CD8-positive, alpha-beta memory T cell (primary cell): ENCODE measurements at regions not wholly inside any gene's neighbourhood (a gene's known extent, or its start where the extent isn't known, plus 50 kb on each side); places are given as distances from the start of the nearest gene placed in this dataset.
"Not testable (repeated sequence)": the region's sequence is repeated elsewhere in the genome, so short reads cannot be mapped to it uniquely, and the experiment has no call there.

Experiments
- CTCF ChIA-PET: fragments of 350-600 bp; sonication (Branson Sonifier 250); formaldehyde crosslinking; loops from one replicate; lab custom pipeline; 2021; ENCODE audit warnings: antibody characterized with exemption; lab: Charles Lee
- POLR2A ChIA-PET: fragments of 350-600 bp; sonication (Branson Sonifier 250); formaldehyde crosslinking; loops from one replicate; lab custom pipeline; 2021; ENCODE audit warnings: antibody characterized with exemption; lab: Charles Lee
- DNase-seq, 5 donors: peaks; one replicate each; pipeline versions ENCODE4 v3.0.0 to v3.0.0-alpha.2; 2020 to 2022; ENCODE audit warnings: mixed read lengths in 1 of 5
- H3K27ac ChIP-seq: one replicate; pipeline ENCODE4 v1.7.0; 2013; ENCODE audit warnings: low read depth, mild to moderate bottlenecking, low read length, moderate library complexity
- H3K27me3 ChIP-seq: 2 replicates; pipeline ENCODE4 v1.7.0; 2013; ENCODE audit warnings: low read length, mild to moderate bottlenecking; ENCODE audit not compliant: insufficient read depth, poor library complexity, severe bottlenecking
- H3K36me3 ChIP-seq: 2 replicates; pipeline ENCODE4 v1.7.0; 2013; ENCODE audit warnings: mild to moderate bottlenecking, low read length, moderate library complexity; ENCODE audit not compliant: insufficient read depth
- H3K4me1 ChIP-seq: 2 replicates; pipeline ENCODE4 v1.7.0; 2013; ENCODE audit warnings: mild to moderate bottlenecking, low read length, moderate library complexity; ENCODE audit not compliant: insufficient read depth
- H3K4me3 ChIP-seq: 2 replicates; pipeline ENCODE4 v1.7.0; 2013; ENCODE audit warnings: mild to moderate bottlenecking, low read length
- H3K9me3 ChIP-seq: 2 replicates; pipeline ENCODE4 v1.7.0; 2013; ENCODE audit warnings: mild to moderate bottlenecking, low read length
- H3K27ac Mint-ChIP-seq, 8 donors: one replicate each; pipeline ENCODE4 v1.8.0; 2020 to 2021; ENCODE audit warnings: mixed read lengths in 8 of 8, mild to moderate bottlenecking in 6 of 8, inconsistent platforms in 3 of 8, moderate library complexity in 3 of 8
- H3K27me3 Mint-ChIP-seq, 2 donors: one replicate each; pipeline ENCODE4 v1.8.0; 2020 to 2021; ENCODE audit warnings: mixed read lengths in 2 of 2, mild to moderate bottlenecking in 1 of 2, moderate library complexity in 1 of 2
- H3K36me3 Mint-ChIP-seq, 3 donors: one replicate each; pipeline ENCODE4 v1.8.0; 2020 to 2021; ENCODE audit warnings: mixed read lengths in 3 of 3, inconsistent platforms in 1 of 3, mild to moderate bottlenecking in 1 of 3
- H3K4me1 Mint-ChIP-seq, 3 donors: one replicate each; pipeline ENCODE4 v1.8.0; 2020 to 2021; ENCODE audit warnings: mixed read lengths in 3 of 3, inconsistent platforms in 1 of 3, mild to moderate bottlenecking in 1 of 3
- H3K4me3 Mint-ChIP-seq, 7 donors: one replicate each; pipeline ENCODE4 v1.8.0; 2020 to 2021; ENCODE audit warnings: mixed read lengths in 7 of 7, mild to moderate bottlenecking in 6 of 7, moderate library complexity in 4 of 7, inconsistent platforms in 2 of 7
- H3K9me3 Mint-ChIP-seq, 5 donors: one replicate each; pipeline ENCODE4 v1.8.0; 2020 to 2022; ENCODE audit warnings: mixed read lengths in 5 of 5, mild to moderate bottlenecking in 3 of 5, moderate library complexity in 2 of 5, inconsistent platforms in 1 of 5

DNA sequence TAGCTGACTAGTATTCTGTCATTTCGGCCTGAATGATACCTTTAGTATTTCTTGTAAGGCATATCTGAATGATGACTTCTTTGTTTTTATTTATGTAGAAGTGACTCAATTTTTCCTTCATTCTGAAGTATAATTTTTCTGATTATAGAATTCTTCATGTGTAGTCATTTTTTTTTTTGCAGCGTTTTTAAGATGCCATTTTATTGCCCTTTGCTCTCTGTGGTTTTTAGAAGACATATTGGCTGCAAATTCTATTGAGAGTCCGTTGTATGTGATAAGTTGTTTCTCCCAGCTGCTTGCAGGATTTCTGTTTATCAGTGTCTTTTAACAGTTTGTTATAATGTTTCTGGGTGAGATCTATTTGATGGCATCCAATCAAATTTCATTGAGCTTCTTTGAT, 1224.8 kb downstream of the JRKL start:
- ChIA-PET POLR2A (no interaction called here), CTCF (no interaction called here)
- Histone ChIP-seq H3K9me3 (no peaks in the 10 kb centered on the region), H3K4me1 (no peaks in the 10 kb centered on the region), H3K27ac (no peak overlapping the region), H3K4me3 (no peak overlapping the region), H3K27me3 (no peaks in the 10 kb centered on the region), H3K36me3 (no peaks in the 10 kb centered on the region)
- no peaks in the 10 kb centered on the region for H3K4me1 Mint-ChIP-seq
- H3K27me3 Mint-ChIP-seq = no peaks in the 10 kb centered on the region
- no peaks in the 10 kb centered on the region for H3K36me3 Mint-ChIP-seq
- no peak overlapping the region for H3K27ac Mint-ChIP-seq
- peaks cover 4 to 37% (median 11%) of the 10 kb centered on the region in 5 donors for H3K9me3 Mint-ChIP-seq
- DNase-seq = no peak
- H3K4me3 Mint-ChIP-seq = no peak overlapping the region

DNA sequence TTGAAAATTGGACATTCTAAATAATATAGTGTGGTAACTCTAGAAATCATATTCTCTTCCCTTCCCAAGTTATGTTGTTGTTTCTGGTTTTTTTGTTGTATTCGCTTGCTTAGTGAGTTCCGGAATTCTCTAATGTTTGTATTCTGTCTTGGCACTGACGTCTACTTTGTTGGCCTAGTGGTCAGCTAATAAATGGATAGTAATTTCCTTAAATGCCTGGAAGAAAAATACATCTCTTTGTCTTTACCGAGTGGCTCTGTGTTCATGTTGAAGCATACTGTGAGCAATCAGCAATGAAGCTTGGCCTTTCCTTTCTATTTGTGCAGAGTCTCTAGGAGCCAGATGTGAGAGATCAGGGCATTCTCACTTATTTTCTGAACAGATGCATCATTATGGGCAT, 1225.7 kb downstream of the JRKL start:
- H3K9me3 Mint-ChIP-seq = peaks cover 3 to 37% (median 9%) of the 10 kb centered on the region in 5 donors
- POLR2A ChIA-PET = no interaction called here
- no peaks in the 10 kb centered on the region for H3K4me1 Mint-ChIP-seq
- no peaks in the 10 kb centered on the region for H3K9me3 ChIP-seq
- no peaks in the 10 kb centered on the region for H3K36me3 ChIP-seq
- no peak overlapping the region for H3K4me3 Mint-ChIP-seq
- H3K36me3 Mint-ChIP-seq = no peaks in the 10 kb centered on the region
- no peaks in the 10 kb centered on the region for H3K27me3 Mint-ChIP-seq
- no peaks in the 10 kb centered on the region for H3K4me1 ChIP-seq
- no peaks in the 10 kb centered on the region for H3K27me3 ChIP-seq
- H3K4me3 ChIP-seq = no peak overlapping the region
- DNase-seq = no peak
- CTCF ChIA-PET = no interaction called here
- H3K27ac ChIP-seq = no peak overlapping the region
- H3K27ac Mint-ChIP-seq = peak overlapping the region in 1 of 8 donors; percentile 1

DNA sequence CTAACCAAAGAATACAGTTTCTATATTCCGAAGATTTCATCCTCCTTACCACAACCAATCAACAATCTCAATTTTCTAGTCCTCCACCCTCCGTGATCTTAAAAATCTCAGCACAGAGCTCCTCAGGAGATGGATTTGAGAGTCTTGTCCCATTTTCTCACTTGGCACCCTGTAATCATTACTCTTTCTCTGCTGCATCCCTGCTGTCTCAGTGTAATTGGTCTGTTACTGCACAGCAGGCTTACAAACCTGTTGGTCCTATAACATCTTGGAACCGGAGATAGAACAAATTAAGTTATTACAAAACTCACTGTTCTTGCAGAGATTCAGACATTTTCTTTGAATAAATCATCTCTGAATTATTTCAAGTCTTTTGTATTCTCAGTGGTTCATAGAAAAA, 1227.2 kb downstream of the JRKL start:
- no peaks in the 10 kb centered on the region for H3K36me3 ChIP-seq
- no peaks in the 10 kb centered on the region for H3K27me3 Mint-ChIP-seq
- no peak overlapping the region for H3K27ac Mint-ChIP-seq
- H3K9me3 ChIP-seq = no peaks in the 10 kb centered on the region
- H3K4me1 Mint-ChIP-seq = no peaks in the 10 kb centered on the region
- no peak overlapping the region for H3K27ac ChIP-seq
- no peak for DNase-seq
- POLR2A ChIA-PET = no interaction called here
- H3K4me3 ChIP-seq = no peak overlapping the region
- no peaks in the 10 kb centered on the region for H3K4me1 ChIP-seq
- H3K36me3 Mint-ChIP-seq = no peaks in the 10 kb centered on the region
- CTCF ChIA-PET = no interaction called here
- no peaks in the 10 kb centered on the region for H3K27me3 ChIP-seq
- H3K9me3 Mint-ChIP-seq = peaks cover 3 to 44% (median 9%) of the 10 kb centered on the region in 5 donors
- no peak overlapping the region for H3K4me3 Mint-ChIP-seq

DNA sequence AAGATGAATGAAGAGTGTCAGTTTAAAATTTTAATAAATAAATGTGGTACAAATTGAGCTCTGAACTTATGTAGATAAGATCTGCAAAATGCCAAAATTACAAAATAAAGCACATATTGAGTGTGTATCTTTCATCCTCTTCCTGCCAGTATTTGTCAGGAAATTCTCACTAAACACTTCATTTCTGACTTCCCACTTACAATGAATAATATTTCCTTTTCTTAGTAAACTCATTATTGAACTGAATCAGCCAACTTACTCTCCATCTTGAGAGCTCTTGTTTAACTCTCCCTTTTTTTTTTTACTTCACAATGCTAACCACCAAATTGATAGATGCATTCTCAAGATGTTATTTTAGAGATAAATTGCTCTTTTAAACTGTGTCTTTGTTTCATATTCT, 1230.2 kb downstream of the JRKL start:
- H3K36me3 ChIP-seq = no peaks in the 10 kb centered on the region
- Mint-ChIP-seq H3K9me3 (peaks cover 4 to 31% (median 10%) of the 10 kb centered on the region in 5 donors), H3K4me3 (no peak overlapping the region), H3K27ac (no peak overlapping the region), H3K27me3 (no peaks in the 10 kb centered on the region), H3K36me3 (no peaks in the 10 kb centered on the region), H3K4me1 (no peaks in the 10 kb centered on the region)
- no peaks in the 10 kb centered on the region for H3K27me3 ChIP-seq
- H3K27ac ChIP-seq = no peak overlapping the region
- no peak overlapping the region for H3K4me3 ChIP-seq
- no peaks in the 10 kb centered on the region for H3K9me3 ChIP-seq
- ChIA-PET POLR2A (no interaction called here), CTCF (interaction anchor here (0.6 kb wide), 1 partner anchor 28 kb away, joined by 3 read pairs; no protein-coding TSS in a partner anchor)
- DNase-seq = no peak
- H3K4me1 ChIP-seq = no peaks in the 10 kb centered on the region

DNA sequence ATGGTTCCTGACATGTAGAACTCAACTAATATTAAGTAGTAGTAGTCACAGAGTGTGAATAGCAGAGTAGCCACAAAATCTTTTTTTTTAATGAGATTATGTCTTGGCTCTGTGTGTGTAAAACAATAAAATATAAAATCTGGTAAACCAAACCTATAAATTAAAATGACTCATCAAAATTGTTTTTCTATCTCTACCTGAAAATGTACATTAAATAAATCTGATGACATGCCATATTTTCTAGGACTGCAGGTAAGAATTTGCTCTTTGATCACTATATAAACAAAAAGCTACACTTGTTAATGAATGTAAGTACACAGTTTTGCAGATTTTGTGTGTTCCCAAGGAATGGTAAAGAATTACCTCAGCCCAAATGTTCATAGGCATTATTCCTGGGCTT, 1231.5 kb downstream of the JRKL start:
- Mint-ChIP-seq H3K4me3 (no peak overlapping the region), H3K36me3 (no peaks in the 10 kb centered on the region), H3K27ac (no peak overlapping the region), H3K27me3 (no peaks in the 10 kb centered on the region), H3K9me3 (peaks cover 3 to 25% (median 12%) of the 10 kb centered on the region in 5 donors), H3K4me1 (no peaks in the 10 kb centered on the region)
- ChIA-PET CTCF (no interaction called here), POLR2A (no interaction called here)
- no peaks in the 10 kb centered on the region for H3K36me3 ChIP-seq
- H3K4me1 ChIP-seq = no peaks in the 10 kb centered on the region
- H3K27ac ChIP-seq = no peak overlapping the region
- H3K27me3 ChIP-seq = no peaks in the 10 kb centered on the region
- no peak overlapping the region for H3K4me3 ChIP-seq
- no peaks in the 10 kb centered on the region for H3K9me3 ChIP-seq
- DNase-seq = no peak

DNA sequence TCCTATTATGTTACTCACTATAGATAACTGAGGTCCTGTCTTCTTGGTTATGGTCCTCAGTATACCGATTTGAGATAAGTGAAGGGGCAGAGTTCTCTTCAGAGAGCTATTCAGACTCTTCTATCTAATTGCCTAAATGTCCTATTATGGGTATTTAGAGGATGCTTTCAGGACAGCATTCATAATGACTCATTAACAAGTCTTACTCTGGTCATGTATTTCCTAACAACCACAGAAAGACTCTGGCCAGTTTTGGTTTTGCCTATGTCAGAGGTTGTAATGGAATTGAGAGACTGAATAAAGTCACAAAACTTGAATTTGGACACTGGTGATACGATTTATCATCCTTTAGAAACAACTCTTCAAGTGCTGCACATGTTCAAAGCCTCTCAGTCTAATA, 1233.0 kb downstream of the JRKL start:
- H3K4me3 ChIP-seq = no peak overlapping the region
- H3K4me3 Mint-ChIP-seq = no peak overlapping the region
- H3K27ac Mint-ChIP-seq = no peak overlapping the region
- H3K4me1 Mint-ChIP-seq = no peaks in the 10 kb centered on the region
- no peak for DNase-seq
- no peaks in the 10 kb centered on the region for H3K9me3 ChIP-seq
- ChIA-PET POLR2A (no interaction called here), CTCF (no interaction called here)
- no peak overlapping the region for H3K27ac ChIP-seq
- H3K27me3 ChIP-seq = no peaks in the 10 kb centered on the region
- H3K36me3 ChIP-seq = no peaks in the 10 kb centered on the region
- H3K36me3 Mint-ChIP-seq = no peaks in the 10 kb centered on the region
- H3K9me3 Mint-ChIP-seq = peaks cover 3 to 17% (median 6%) of the 10 kb centered on the region in 5 donors
- H3K4me1 ChIP-seq = no peaks in the 10 kb centered on the region
- no peaks in the 10 kb centered on the region for H3K27me3 Mint-ChIP-seq

DNA sequence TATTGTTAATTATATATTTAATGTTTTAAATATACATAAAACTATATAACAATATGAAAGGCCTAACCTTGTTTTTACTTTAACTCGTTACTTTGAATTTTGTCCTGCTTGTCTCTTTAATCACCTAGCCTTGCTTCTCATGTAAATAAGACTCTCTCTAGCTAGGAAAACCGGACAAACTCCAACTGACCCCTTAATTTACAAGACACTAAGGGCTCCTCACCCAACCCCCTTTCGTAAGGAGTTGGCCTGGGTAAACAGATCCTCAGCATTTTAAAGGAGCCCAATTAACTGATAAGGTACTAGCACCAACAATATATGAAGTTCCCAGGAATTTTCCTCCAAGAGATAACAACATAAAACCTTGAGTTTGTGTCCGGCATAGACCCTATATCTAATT, 1246.9 kb downstream of the JRKL start:
- H3K36me3 Mint-ChIP-seq, H3K4me1 ChIP-seq, H3K9me3 ChIP-seq, H3K4me1 Mint-ChIP-seq, H3K36me3 ChIP-seq, H3K27me3 Mint-ChIP-seq, H3K4me3 ChIP-seq, H3K4me3 Mint-ChIP-seq, POLR2A ChIA-PET, CTCF ChIA-PET, H3K27me3 ChIP-seq, H3K27ac Mint-ChIP-seq, DNase-seq, H3K27ac ChIP-seq: not testable (repeated sequence)
- H3K9me3 Mint-ChIP-seq = peaks cover 5 to 27% (median 19%) of the 10 kb centered on the region in 5 donors

DNA sequence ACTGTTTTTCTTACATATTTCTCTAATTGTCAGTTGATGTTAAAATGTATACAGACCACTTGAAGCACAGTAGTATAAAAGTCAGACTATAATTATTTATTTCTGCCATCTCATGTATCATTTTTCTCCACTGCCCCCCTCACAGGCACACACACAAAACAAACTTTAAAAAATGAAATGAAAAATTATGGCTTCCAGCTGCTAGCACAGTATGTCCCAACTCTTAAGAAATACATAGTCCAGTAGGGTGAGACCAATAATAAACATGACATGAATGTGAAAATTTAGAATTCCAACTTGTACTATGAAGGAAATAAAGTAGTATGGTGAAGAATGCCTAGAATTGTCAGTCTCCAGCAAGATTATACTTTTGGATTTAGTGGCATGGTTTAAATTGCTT, 1247.9 kb downstream of the JRKL start:
- Histone ChIP-seq H3K4me3 (no peak overlapping the region), H3K36me3 (no peaks in the 10 kb centered on the region), H3K9me3 (no peaks in the 10 kb centered on the region), H3K27ac (no peak overlapping the region), H3K4me1 (no peaks in the 10 kb centered on the region), H3K27me3 (no peaks in the 10 kb centered on the region)
- ChIA-PET POLR2A (no interaction called here), CTCF (no interaction called here)
- Mint-ChIP-seq H3K9me3 (peaks cover 5 to 31% (median 19%) of the 10 kb centered on the region in 5 donors), H3K27me3 (no peaks in the 10 kb centered on the region), H3K4me1 (no peaks in the 10 kb centered on the region), H3K36me3 (no peaks in the 10 kb centered on the region), H3K27ac (no peak overlapping the region), H3K4me3 (no peak overlapping the region)
- DNase-seq = no peak
